Activated naive CD8-positive, alpha-beta T cell treated with anti-CD3 and anti-CD28 coated beads, Interleukin-2, amount 50 U/mL, for 24 hours (primary cell): ENCODE measurements at regions not wholly inside any gene's neighbourhood (a gene's known extent, or its start where the extent isn't known, plus 50 kb on each side); places are given as distances from the start of the nearest gene placed in this dataset.

Experiments
- ATAC-seq: fragments of 150-1000 bp; cut with Tn5 transposase; one replicate; pipeline ENCODE4 v1.10.0; 2021
- DNase-seq: peaks from one replicate; pipeline ENCODE4 v3.0.0; 2021
- H3K27ac Mint-ChIP-seq: one replicate; pipeline ENCODE4 v1.8.0; 2021; ENCODE audit warnings: mild to moderate bottlenecking, mixed read lengths
- H3K27me3 Mint-ChIP-seq: one replicate; pipeline ENCODE4 v1.8.0; 2021; ENCODE audit warnings: mixed read lengths
- H3K36me3 Mint-ChIP-seq: one replicate; pipeline ENCODE4 v1.8.0; 2021; ENCODE audit warnings: low read depth, mixed read lengths
- H3K4me1 Mint-ChIP-seq: one replicate; pipeline ENCODE4 v1.8.0; 2021; ENCODE audit warnings: mixed read lengths
- H3K4me3 Mint-ChIP-seq: one replicate; pipeline ENCODE4 v1.8.0; 2021; ENCODE audit warnings: mild to moderate bottlenecking, moderate library complexity, mixed read lengths
- H3K9me3 Mint-ChIP-seq: one replicate; pipeline ENCODE4 v1.8.0; 2021; ENCODE audit warnings: mixed read lengths

GRCh38 chr11:90890347-90890746, 667.5 kb upstream of the CHORDC1 start:
- H3K9me3 Mint-ChIP-seq = peaks cover 12% of the 10 kb centered on the region
- no peak for ATAC-seq
- no peaks in the 10 kb centered on the region for H3K36me3 Mint-ChIP-seq
- DNase-seq = no peak
- H3K4me3 Mint-ChIP-seq = no peak overlapping the region
- H3K27ac Mint-ChIP-seq = no peak overlapping the region
- H3K4me1 Mint-ChIP-seq = no peaks in the 10 kb centered on the region
- H3K27me3 Mint-ChIP-seq = no peaks in the 10 kb centered on the region

- H3K36me3 Mint-ChIP-seq = no peaks in the 10 kb centered on the region
- DNase-seq (no peak), ATAC-seq (no peak)
- peaks cover 26% of the 10 kb centered on the region for H3K9me3 Mint-ChIP-seq
- H3K27ac Mint-ChIP-seq = no peak overlapping the region
- H3K4me3 Mint-ChIP-seq = no peak overlapping the region
- no peaks in the 10 kb centered on the region for H3K27me3 Mint-ChIP-seq
- H3K4me1 Mint-ChIP-seq = no peaks in the 10 kb centered on the region
Observed at GRCh38 chr11:90884181-90884580, 661.3 kb upstream of the CHORDC1 start.

GRCh38 chr11:90874986-90875385, 652.1 kb upstream of the CHORDC1 start:
- Mint-ChIP-seq H3K4me1 (no peaks in the 10 kb centered on the region), H3K27ac (no peak overlapping the region), H3K36me3 (no peaks in the 10 kb centered on the region), H3K4me3 (no peak overlapping the region), H3K9me3 (peaks cover 36% of the 10 kb centered on the region), H3K27me3 (no peaks in the 10 kb centered on the region)
- DNase-seq (no peak), ATAC-seq (no peak)

DNA sequence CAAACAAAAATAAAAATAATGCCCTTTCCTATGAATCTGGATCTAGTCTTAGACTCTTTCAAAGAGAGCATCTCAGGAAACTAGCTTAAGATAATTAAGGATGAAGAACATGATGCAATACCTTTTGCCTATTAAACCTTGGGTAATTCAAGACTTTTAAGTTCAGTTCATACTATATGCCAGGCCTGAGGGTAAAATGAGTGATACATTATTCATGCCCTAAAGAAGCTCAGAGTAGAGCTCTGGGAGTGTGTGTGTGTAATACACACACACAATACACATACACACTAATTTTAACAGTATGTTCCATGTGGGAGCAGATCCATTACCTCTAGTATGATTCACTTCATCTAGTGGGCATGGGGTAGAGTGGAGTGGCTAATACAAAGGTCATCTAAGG, 651.4 kb upstream of the CHORDC1 start:
- ATAC-seq (no peak), DNase-seq (no peak)
- H3K9me3 Mint-ChIP-seq = peaks cover 40% of the 10 kb centered on the region
- no peaks in the 10 kb centered on the region for H3K36me3 Mint-ChIP-seq
- H3K4me3 Mint-ChIP-seq = no peak overlapping the region
- no peaks in the 10 kb centered on the region for H3K4me1 Mint-ChIP-seq
- no peak overlapping the region for H3K27ac Mint-ChIP-seq
- H3K27me3 Mint-ChIP-seq = no peaks in the 10 kb centered on the region

- Mint-ChIP-seq H3K4me1 (no peaks in the 10 kb centered on the region), H3K9me3 (peaks cover 23% of the 10 kb centered on the region), H3K27ac (no peak overlapping the region), H3K4me3 (no peak overlapping the region), H3K27me3 (no peaks in the 10 kb centered on the region), H3K36me3 (no peaks in the 10 kb centered on the region)
- DNase-seq = no peak
- ATAC-seq = no peak
Observed at GRCh38 chr11:90867416-90867815, 644.6 kb upstream of the CHORDC1 start.

DNA sequence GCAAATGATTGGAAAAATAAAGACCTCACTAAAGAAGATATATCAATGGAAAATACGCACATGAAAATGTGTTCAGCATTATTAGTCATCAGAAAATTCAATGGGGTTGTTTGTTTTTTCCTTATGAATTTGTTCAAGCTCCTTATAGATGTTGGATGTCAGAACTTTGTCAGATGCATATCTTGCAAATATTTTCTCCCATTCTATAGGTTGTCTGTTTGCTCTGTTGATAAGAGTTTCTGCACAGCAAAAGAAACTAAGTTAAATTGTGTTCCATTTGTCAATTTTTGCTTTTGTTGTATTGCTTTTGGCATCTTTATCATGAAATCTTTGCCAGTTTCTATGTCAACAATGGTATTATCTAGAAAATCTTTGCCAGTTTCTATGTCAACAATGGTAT, 633.9 kb upstream of the CHORDC1 start:
- H3K4me1 Mint-ChIP-seq = no peaks in the 10 kb centered on the region
- H3K4me3 Mint-ChIP-seq = no peak overlapping the region
- H3K27me3 Mint-ChIP-seq = no peaks in the 10 kb centered on the region
- no peak overlapping the region for H3K27ac Mint-ChIP-seq
- no peaks in the 10 kb centered on the region for H3K36me3 Mint-ChIP-seq
- H3K9me3 Mint-ChIP-seq = peaks cover 11% of the 10 kb centered on the region
- ATAC-seq = no peak
- no peak for DNase-seq

- no peaks in the 10 kb centered on the region for H3K27me3 Mint-ChIP-seq
- H3K9me3 Mint-ChIP-seq = peaks cover 10% of the 10 kb centered on the region
- no peaks in the 10 kb centered on the region for H3K36me3 Mint-ChIP-seq
- DNase-seq (no peak), ATAC-seq (no peak)
- H3K4me3 Mint-ChIP-seq = no peak overlapping the region
- no peak overlapping the region for H3K27ac Mint-ChIP-seq
- no peaks in the 10 kb centered on the region for H3K4me1 Mint-ChIP-seq
Observed at GRCh38 chr11:90855531-90855930, 632.7 kb upstream of the CHORDC1 start.

DNA sequence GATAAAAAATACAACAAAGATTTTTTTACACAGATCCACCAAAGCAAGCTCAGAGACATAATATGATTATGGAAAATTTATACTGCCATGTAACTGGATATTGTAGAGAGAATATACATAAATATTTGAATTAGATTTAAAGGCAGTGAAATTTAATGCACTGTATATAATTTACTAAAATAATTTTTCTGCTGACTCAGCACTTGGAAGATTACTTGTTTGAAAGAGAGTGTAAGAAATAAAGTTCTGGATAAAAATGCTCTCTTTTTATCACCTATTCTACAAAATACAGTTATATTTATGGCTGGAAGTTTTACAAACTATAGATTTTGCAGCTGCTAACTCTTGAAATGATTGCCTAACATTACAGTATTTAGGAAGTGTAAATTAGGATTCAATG, 628.3 kb upstream of the CHORDC1 start:
- H3K4me1 Mint-ChIP-seq = no peaks in the 10 kb centered on the region
- H3K27ac Mint-ChIP-seq = no peak overlapping the region
- peaks cover 4% of the 10 kb centered on the region for H3K9me3 Mint-ChIP-seq
- no peaks in the 10 kb centered on the region for H3K27me3 Mint-ChIP-seq
- no peaks in the 10 kb centered on the region for H3K36me3 Mint-ChIP-seq
- DNase-seq (no peak), ATAC-seq (no peak)
- H3K4me3 Mint-ChIP-seq = no peak overlapping the region

GRCh38 chr11:90849312-90849711, 626.5 kb upstream of the CHORDC1 start:
- no peak for DNase-seq
- no peaks in the 10 kb centered on the region for H3K4me1 Mint-ChIP-seq
- ATAC-seq = no peak
- no peaks in the 10 kb centered on the region for H3K36me3 Mint-ChIP-seq
- H3K27ac Mint-ChIP-seq = no peak overlapping the region
- H3K9me3 Mint-ChIP-seq = peaks cover 4% of the 10 kb centered on the region
- no peaks in the 10 kb centered on the region for H3K27me3 Mint-ChIP-seq
- no peak overlapping the region for H3K4me3 Mint-ChIP-seq

DNA sequence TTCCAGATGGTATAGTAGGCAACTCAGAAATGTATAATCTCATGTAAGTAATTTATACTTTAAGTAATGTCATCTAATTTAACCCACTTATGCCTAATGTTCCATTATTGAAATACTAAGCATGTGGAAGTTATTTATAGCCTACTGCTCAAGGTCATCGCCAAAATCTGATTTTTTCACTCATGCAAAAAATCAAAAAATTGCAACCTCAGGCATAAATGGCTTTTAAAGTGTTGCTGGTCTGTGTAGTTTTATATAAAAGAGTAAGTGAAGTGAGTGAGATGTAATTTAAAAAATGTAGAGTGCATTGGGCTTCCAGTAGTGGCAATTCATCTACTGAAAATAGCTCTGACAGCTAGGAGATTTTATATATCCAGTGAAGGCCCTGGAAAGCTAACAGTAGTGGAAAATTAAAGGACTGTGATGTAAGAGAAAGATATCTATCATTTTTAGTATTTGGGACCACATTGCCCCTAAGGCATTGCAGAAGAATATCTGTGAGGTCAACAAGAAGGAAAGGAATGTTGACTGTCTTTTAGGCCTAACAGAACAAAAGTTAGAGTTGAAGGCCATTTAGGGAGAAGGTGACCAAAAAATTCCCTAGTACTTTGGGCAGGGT, 624.5 kb upstream of the CHORDC1 start:
- Mint-ChIP-seq H3K4me1 (no peaks in the 10 kb centered on the region), H3K4me3 (no peak overlapping the region), H3K27ac (no peak overlapping the region), H3K9me3 (peaks cover 8% of the 10 kb centered on the region), H3K27me3 (no peaks in the 10 kb centered on the region), H3K36me3 (no peaks in the 10 kb centered on the region)
- ATAC-seq (no peak), DNase-seq (no peak)

DNA sequence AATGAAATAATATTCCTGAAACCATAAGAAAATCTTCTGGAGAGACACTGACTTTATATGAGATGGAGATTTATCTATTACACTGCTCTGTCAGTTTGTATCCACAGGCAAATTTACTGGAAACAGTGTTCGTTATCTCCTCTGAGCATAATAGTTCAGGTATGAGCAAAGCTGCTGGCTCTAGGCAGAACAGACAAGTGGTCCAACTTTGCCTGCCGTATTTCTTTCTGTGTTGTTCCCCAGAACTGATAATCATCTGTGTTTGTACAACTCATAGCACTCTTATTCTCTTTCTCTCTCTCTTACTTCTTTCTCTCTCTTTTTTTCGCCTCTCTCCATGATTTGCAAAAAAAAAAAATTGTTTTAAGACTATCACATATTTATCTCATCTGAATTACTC, 623.8 kb upstream of the CHORDC1 start:
- no peak for DNase-seq
- Mint-ChIP-seq H3K27ac (no peak overlapping the region), H3K36me3 (no peaks in the 10 kb centered on the region), H3K4me1 (no peaks in the 10 kb centered on the region), H3K9me3 (peaks cover 8% of the 10 kb centered on the region), H3K4me3 (no peak overlapping the region), H3K27me3 (no peaks in the 10 kb centered on the region)
- ATAC-seq = no peak

- no peak for DNase-seq
- Mint-ChIP-seq H3K4me3 (no peak overlapping the region), H3K27me3 (no peaks in the 10 kb centered on the region), H3K27ac (no peak overlapping the region), H3K4me1 (no peaks in the 10 kb centered on the region), H3K36me3 (no peaks in the 10 kb centered on the region), H3K9me3 (peaks cover 8% of the 10 kb centered on the region)
- no peak for ATAC-seq
Observed at GRCh38 chr11:90845799-90846198, 623.0 kb upstream of the CHORDC1 start.

DNA sequence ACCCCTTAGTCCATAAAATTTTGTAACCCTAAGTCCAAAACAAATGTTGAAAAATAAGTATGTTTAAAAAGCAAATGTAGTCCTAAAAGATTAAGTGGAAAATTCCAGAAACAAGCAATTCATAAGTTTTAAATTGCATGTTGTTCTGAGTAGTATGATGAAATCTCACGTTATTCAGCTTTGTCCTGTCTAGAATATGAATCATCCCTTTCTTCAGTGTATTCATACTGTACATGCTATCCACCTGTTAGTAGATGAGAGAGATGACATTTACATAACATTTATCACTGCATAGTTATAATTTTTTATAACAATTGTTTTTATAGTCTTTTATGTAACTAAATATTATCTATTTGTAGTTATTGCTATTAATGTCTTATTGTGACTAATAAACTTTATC, 622.3 kb upstream of the CHORDC1 start:
- Mint-ChIP-seq H3K9me3 (peaks cover 8% of the 10 kb centered on the region), H3K27ac (no peak overlapping the region), H3K4me3 (no peak overlapping the region), H3K36me3 (no peaks in the 10 kb centered on the region), H3K4me1 (no peaks in the 10 kb centered on the region), H3K27me3 (no peaks in the 10 kb centered on the region)
- DNase-seq (no peak), ATAC-seq (no peak)

DNA sequence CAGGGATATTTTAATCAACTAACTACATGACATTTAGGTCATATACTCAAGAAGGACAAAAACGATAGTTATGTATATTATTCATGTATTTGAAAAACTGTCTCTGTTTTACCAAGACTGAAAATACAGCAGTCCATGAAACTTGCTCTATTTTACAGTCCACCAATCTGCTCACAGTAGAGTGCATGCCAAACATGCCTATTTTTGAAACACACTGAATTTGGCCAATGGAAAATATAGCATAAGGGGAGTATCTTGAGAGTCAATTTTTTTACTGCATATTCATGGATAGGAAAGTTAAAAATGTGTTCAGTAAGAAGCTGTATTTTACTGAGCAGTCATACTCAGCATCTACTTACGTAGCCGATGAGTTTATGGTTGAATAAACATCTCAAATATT, 621.2 kb upstream of the CHORDC1 start:
- no peaks in the 10 kb centered on the region for H3K27me3 Mint-ChIP-seq
- ATAC-seq = no peak
- no peak overlapping the region for H3K27ac Mint-ChIP-seq
- H3K4me3 Mint-ChIP-seq = no peak overlapping the region
- H3K9me3 Mint-ChIP-seq = peaks cover 8% of the 10 kb centered on the region
- H3K4me1 Mint-ChIP-seq = no peaks in the 10 kb centered on the region
- no peak for DNase-seq
- no peaks in the 10 kb centered on the region for H3K36me3 Mint-ChIP-seq

DNA sequence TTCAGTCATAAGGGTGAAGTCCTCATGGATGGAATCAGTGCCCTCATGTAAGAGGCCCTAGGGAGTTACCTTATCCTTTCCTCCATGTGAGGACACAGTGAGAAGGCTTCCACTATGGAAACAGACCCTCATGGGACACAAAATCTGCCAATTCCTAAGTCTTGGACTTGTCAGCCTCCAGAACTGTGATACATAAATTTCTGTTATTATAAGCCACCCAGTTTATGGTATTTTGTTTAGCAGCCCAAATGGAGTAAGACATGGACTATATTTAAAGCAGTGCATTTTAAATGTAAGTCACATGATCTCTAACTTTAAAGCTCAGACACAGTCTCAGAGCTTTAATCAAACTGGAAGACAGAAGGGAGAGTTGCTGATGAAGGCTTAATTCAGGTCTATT, 619.8 kb upstream of the CHORDC1 start:
- DNase-seq (no peak), ATAC-seq (no peak)
- Mint-ChIP-seq H3K4me3 (no peak overlapping the region), H3K9me3 (peaks cover 8% of the 10 kb centered on the region), H3K36me3 (no peaks in the 10 kb centered on the region), H3K27me3 (no peaks in the 10 kb centered on the region), H3K27ac (no peak overlapping the region), H3K4me1 (no peaks in the 10 kb centered on the region)

GRCh38 chr11:90840071-90840470, 617.2 kb upstream of the CHORDC1 start:
- no peak overlapping the region for H3K4me3 Mint-ChIP-seq
- peaks cover 4% of the 10 kb centered on the region for H3K9me3 Mint-ChIP-seq
- ATAC-seq (no peak), DNase-seq (no peak)
- no peak overlapping the region for H3K27ac Mint-ChIP-seq
- no peaks in the 10 kb centered on the region for H3K36me3 Mint-ChIP-seq
- H3K4me1 Mint-ChIP-seq = no peaks in the 10 kb centered on the region
- H3K27me3 Mint-ChIP-seq = no peaks in the 10 kb centered on the region
